Neutrophil (primary cell): ENCODE measurements at regions not wholly inside any gene's neighbourhood (a gene's known extent, or its start where the extent isn't known, plus 50 kb on each side); places are given as distances from the start of the nearest gene placed in this dataset.

Experiments used
- H3K27ac ChIP-seq: fragments of 200-600 bp; sonication (generic); 2 replicates; pipeline ENCODE4 v1.5.1; 2016; ENCODE audit warnings: mild to moderate bottlenecking, moderate library complexity
- H3K27me3 ChIP-seq: fragments of 200-600 bp; sonication (generic); 2 replicates; pipeline ENCODE4 v1.6.0; 2016; ENCODE audit warnings: mild to moderate bottlenecking
- H3K36me3 ChIP-seq: fragments of 200-600 bp; sonication (generic); 2 replicates; pipeline ENCODE4 v1.5.1; 2017
- H3K4me1 ChIP-seq, 2 experiments: fragments of 200-600 bp in 1 of 2; sonication (generic) in 1 of 2; 1 replicate in 1 of 2; 2 replicates in 1 of 2; pipeline versions ENCODE4 v1.5.1 to v1.6.1; 2013 to 2016; ENCODE audit warnings: low read depth in 1 of 2, low read length in 1 of 2, mild to moderate bottlenecking in 1 of 2, moderate library complexity in 1 of 2; ENCODE audit not compliant: control insufficient read depth in 1 of 2, insufficient read depth in 1 of 2
- H3K4me3 ChIP-seq, 2 experiments: fragments of 200-600 bp in 1 of 2; sonication (generic) in 1 of 2; 1 replicate in 1 of 2; 2 replicates in 1 of 2; pipeline ENCODE4 v1.5.1; 2013 to 2016; ENCODE audit warnings: low read depth in 1 of 2, low read length in 1 of 2, mild to moderate bottlenecking in 1 of 2, moderate library complexity in 1 of 2
- H3K9me3 ChIP-seq: fragments of 200-600 bp; sonication (generic); 2 replicates; pipeline ENCODE4 v1.5.1; 2016
- CTCF ChIP-seq: fragments of 200-600 bp; sonication (generic); IDR thresholded peaks from 2 replicates; pipeline ENCODE4 v1.5.1; 2016; ENCODE audit warnings: antibody characterized with exemption

DNA sequence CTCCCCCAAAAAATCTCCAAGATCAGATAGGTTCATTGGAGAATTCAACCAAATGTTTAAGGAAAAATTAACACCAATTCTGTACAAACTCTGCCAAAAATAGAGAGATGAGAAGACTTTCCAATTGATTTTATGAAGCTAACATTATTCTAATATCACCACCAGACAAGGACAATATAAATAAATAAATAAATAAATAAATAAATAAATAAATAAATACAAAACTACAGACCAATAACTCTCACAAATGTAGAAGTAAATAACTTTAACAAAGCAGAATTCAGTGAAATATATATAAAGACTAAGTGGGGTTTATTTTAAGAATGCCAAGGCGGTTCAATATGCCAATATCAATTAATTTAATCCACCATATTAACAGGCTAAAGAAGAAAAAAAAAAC lies 425.9 kb upstream of the GHITM start:
- H3K4me1 ChIP-seq = no peaks in the 10 kb centered on the region
- H3K9me3 ChIP-seq = no peaks in the 10 kb centered on the region
- H3K27ac ChIP-seq = no peak overlapping the region
- H3K36me3 ChIP-seq = no peaks in the 10 kb centered on the region
- no peak for TF ChIP-seq CTCF
- H3K27me3 ChIP-seq = no peaks in the 10 kb centered on the region
- H3K4me3 ChIP-seq = no peak overlapping the region

DNA sequence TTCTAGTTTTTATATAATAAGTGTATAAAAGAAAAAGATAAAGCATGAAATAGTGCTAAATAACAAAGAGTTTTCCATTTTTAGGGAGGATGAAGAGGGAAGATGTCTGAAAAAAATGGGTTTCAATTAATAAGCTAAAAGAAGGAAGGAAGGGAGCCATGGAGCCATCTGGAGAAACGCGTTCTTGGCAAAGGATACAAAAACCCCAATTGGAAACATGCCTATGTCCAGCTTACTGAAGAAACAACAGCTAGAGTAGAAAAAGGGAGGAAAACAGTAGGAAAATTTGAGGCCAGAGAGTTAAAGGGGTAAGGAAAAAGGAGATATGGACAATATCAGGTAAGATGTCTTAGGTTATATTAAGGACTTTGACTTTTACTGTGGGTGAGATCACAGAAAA lies 416.2 kb upstream of the GHITM start:
- Histone ChIP-seq H3K27ac (no peak overlapping the region), H3K36me3 (no peaks in the 10 kb centered on the region), H3K4me3 (no peak overlapping the region), H3K4me1 (no peaks in the 10 kb centered on the region), H3K9me3 (no peaks in the 10 kb centered on the region), H3K27me3 (no peaks in the 10 kb centered on the region)
- no peak for TF ChIP-seq CTCF

DNA sequence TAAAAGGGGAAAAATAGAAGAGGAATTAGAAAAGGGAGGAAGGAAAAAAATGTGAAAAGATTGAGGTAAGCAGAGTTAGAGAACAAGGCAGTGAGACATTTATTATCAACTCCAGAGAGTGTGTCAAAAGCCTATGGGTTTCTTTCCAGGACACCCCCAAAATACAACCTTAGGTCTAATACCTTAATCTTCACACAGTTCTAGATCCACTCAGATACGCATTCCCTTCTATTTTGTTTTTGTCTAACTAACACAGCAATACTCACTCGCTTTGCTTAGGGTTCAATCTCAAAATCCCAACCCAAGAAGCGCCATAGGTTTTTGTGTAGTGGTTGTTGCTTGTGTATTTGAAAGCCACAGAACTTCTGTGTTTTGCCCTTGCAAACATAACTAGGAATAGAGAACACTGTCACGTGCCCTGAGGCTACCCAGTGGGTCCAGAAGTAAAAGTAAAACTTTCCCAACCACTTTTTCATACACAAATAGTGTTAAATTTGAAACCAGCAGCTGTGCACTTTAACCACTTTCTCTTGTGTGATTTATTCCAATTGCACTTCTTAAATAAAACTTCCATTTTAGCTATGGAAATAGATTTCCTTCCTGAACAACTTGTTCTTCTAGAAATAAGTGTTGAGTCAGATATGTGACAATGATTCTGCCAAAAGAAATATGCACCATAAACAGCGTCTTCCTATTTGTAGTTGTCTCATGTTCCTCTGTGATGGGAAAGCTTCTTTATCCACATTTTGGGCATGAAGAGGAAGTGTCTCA lies 414.7 kb upstream of the GHITM start:
- no peaks in the 10 kb centered on the region for H3K36me3 ChIP-seq
- H3K27me3 ChIP-seq = no peaks in the 10 kb centered on the region
- H3K4me3 ChIP-seq = no peak overlapping the region
- H3K27ac ChIP-seq = no peak overlapping the region
- no peaks in the 10 kb centered on the region for H3K4me1 ChIP-seq
- no peak for TF ChIP-seq CTCF
- H3K9me3 ChIP-seq = no peaks in the 10 kb centered on the region

DNA sequence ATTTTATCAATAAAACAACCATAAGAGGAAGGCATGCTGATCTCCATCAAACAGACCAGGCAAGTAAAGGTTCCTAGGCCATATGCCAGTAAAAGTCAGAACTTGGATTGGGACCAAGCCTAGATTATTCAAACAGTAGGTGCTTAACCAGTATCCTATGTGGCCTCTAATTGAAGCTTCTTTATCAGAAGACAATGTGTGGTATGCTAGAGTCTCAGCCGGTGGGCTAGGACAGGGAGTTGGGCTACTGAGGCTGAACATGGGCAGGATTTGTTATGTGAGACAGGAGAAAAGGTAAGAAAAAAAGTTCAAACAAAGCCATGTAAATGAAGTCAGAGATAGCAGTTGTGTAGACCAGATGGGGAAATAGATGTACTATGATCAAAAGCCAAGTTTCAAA lies 413.7 kb upstream of the GHITM start:
- Histone ChIP-seq H3K9me3 (no peaks in the 10 kb centered on the region), H3K4me1 (no peaks in the 10 kb centered on the region)
- no peak for TF ChIP-seq CTCF

GRCh38 chr10:83734278-83734677 lies 405.0 kb upstream of the GHITM start:
- H3K36me3 ChIP-seq = no peaks in the 10 kb centered on the region
- no peaks in the 10 kb centered on the region for H3K27me3 ChIP-seq
- TF ChIP-seq CTCF = no peak
- no peaks in the 10 kb centered on the region for H3K9me3 ChIP-seq
- H3K27ac ChIP-seq = no peak overlapping the region
- H3K4me1 ChIP-seq = no peaks in the 10 kb centered on the region
- H3K4me3 ChIP-seq = no peak overlapping the region

More for the DNA sequence above, 413.7 kb upstream of the GHITM start:
- no peak overlapping the region for H3K27ac ChIP-seq
- no peaks in the 10 kb centered on the region for H3K36me3 ChIP-seq
- no peak overlapping the region for H3K4me3 ChIP-seq
- H3K27me3 ChIP-seq = no peaks in the 10 kb centered on the region
